CD8-positive, alpha-beta memory T cell (primary cell): ENCODE measurements at regions not wholly inside any gene's neighbourhood (a gene's known extent, or its start where the extent isn't known, plus 50 kb on each side); places are given as distances from the start of the nearest gene placed in this dataset.

Experiments
- CTCF ChIA-PET: fragments of 350-600 bp; sonication (Branson Sonifier 250); formaldehyde crosslinking; loops from one replicate; lab custom pipeline; 2021; ENCODE audit warnings: antibody characterized with exemption; lab: Charles Lee
- POLR2A ChIA-PET: fragments of 350-600 bp; sonication (Branson Sonifier 250); formaldehyde crosslinking; loops from one replicate; lab custom pipeline; 2021; ENCODE audit warnings: antibody characterized with exemption; lab: Charles Lee
- DNase-seq, 5 donors: peaks; one replicate each; pipeline versions ENCODE4 v3.0.0 to v3.0.0-alpha.2; 2020 to 2022; ENCODE audit warnings: mixed read lengths in 1 of 5
- H3K27ac ChIP-seq: one replicate; pipeline ENCODE4 v1.7.0; 2013; ENCODE audit warnings: low read depth, mild to moderate bottlenecking, low read length, moderate library complexity
- H3K27me3 ChIP-seq: 2 replicates; pipeline ENCODE4 v1.7.0; 2013; ENCODE audit warnings: low read length, mild to moderate bottlenecking; ENCODE audit not compliant: insufficient read depth, poor library complexity, severe bottlenecking
- H3K36me3 ChIP-seq: 2 replicates; pipeline ENCODE4 v1.7.0; 2013; ENCODE audit warnings: mild to moderate bottlenecking, low read length, moderate library complexity; ENCODE audit not compliant: insufficient read depth
- H3K4me1 ChIP-seq: 2 replicates; pipeline ENCODE4 v1.7.0; 2013; ENCODE audit warnings: mild to moderate bottlenecking, low read length, moderate library complexity; ENCODE audit not compliant: insufficient read depth
- H3K4me3 ChIP-seq: 2 replicates; pipeline ENCODE4 v1.7.0; 2013; ENCODE audit warnings: mild to moderate bottlenecking, low read length
- H3K9me3 ChIP-seq: 2 replicates; pipeline ENCODE4 v1.7.0; 2013; ENCODE audit warnings: mild to moderate bottlenecking, low read length
- H3K27ac Mint-ChIP-seq, 8 donors: one replicate each; pipeline ENCODE4 v1.8.0; 2020 to 2021; ENCODE audit warnings: mixed read lengths in 8 of 8, mild to moderate bottlenecking in 6 of 8, inconsistent platforms in 3 of 8, moderate library complexity in 3 of 8
- H3K27me3 Mint-ChIP-seq, 2 donors: one replicate each; pipeline ENCODE4 v1.8.0; 2020 to 2021; ENCODE audit warnings: mixed read lengths in 2 of 2, mild to moderate bottlenecking in 1 of 2, moderate library complexity in 1 of 2
- H3K36me3 Mint-ChIP-seq, 3 donors: one replicate each; pipeline ENCODE4 v1.8.0; 2020 to 2021; ENCODE audit warnings: mixed read lengths in 3 of 3, inconsistent platforms in 1 of 3, mild to moderate bottlenecking in 1 of 3
- H3K4me1 Mint-ChIP-seq, 3 donors: one replicate each; pipeline ENCODE4 v1.8.0; 2020 to 2021; ENCODE audit warnings: mixed read lengths in 3 of 3, inconsistent platforms in 1 of 3, mild to moderate bottlenecking in 1 of 3
- H3K4me3 Mint-ChIP-seq, 7 donors: one replicate each; pipeline ENCODE4 v1.8.0; 2020 to 2021; ENCODE audit warnings: mixed read lengths in 7 of 7, mild to moderate bottlenecking in 6 of 7, moderate library complexity in 4 of 7, inconsistent platforms in 2 of 7
- H3K9me3 Mint-ChIP-seq, 5 donors: one replicate each; pipeline ENCODE4 v1.8.0; 2020 to 2022; ENCODE audit warnings: mixed read lengths in 5 of 5, mild to moderate bottlenecking in 3 of 5, moderate library complexity in 2 of 5, inconsistent platforms in 1 of 5

GRCh38 chr2:43055985-43056384 is 170.4 kb downstream of the ZFP36L2 start:
- H3K9me3 ChIP-seq: no peaks in the 10 kb centered on the region
- Mint-ChIP-seq H3K36me3 (no peaks in the 10 kb centered on the region), H3K4me1 (peaks cover 27 to 40% (median 32%) of the 10 kb centered on the region in 3 donors), H3K9me3 (no peaks in the 10 kb centered on the region), H3K27me3 (no peaks in the 10 kb centered on the region), H3K27ac (peak overlapping the region in 1 of 8 donors; percentile 86), H3K4me3 (no peak overlapping the region)
- H3K4me3 ChIP-seq: no peak overlapping the region
- no peak overlapping the region for H3K27ac ChIP-seq
- CTCF ChIA-PET: no interaction called here
- no peaks in the 10 kb centered on the region for H3K27me3 ChIP-seq
- POLR2A ChIA-PET: no interaction called here
- peaks cover 41% of the 10 kb centered on the region for H3K4me1 ChIP-seq
- DNase-seq: no peak
- no peaks in the 10 kb centered on the region for H3K36me3 ChIP-seq

- Mint-ChIP-seq H3K27ac (peak overlapping the region in 3 of 8 donors; percentile 52 to 86 (median 64)), H3K36me3 (no peaks in the 10 kb centered on the region), H3K4me3 (no peak overlapping the region), H3K4me1 (peaks cover 29 to 40% (median 32%) of the 10 kb centered on the region in 3 donors), H3K27me3 (no peaks in the 10 kb centered on the region), H3K9me3 (no peaks in the 10 kb centered on the region)
- ChIA-PET CTCF (interaction anchor here (0.6 kb wide), 1 partner anchor 18 kb away, joined by 3 read pairs; no protein-coding TSS in a partner anchor), POLR2A (no interaction called here)
- Histone ChIP-seq H3K36me3 (no peaks in the 10 kb centered on the region), H3K4me1 (peaks cover 40% of the 10 kb centered on the region), H3K9me3 (no peaks in the 10 kb centered on the region), H3K27me3 (no peaks in the 10 kb centered on the region), H3K27ac (no peak overlapping the region), H3K4me3 (no peak overlapping the region)
- DNase-seq: no peak
Observed at GRCh38 chr2:43055086-43055912, 171.1 kb downstream of the ZFP36L2 start.

- no peak for DNase-seq
- no peaks in the 10 kb centered on the region for H3K27me3 ChIP-seq
- Mint-ChIP-seq H3K9me3 (no peaks in the 10 kb centered on the region), H3K36me3 (no peaks in the 10 kb centered on the region), H3K4me1 (peaks cover 22 to 32% (median 22%) of the 10 kb centered on the region in 3 donors), H3K27ac (no peak overlapping the region), H3K4me3 (no peak overlapping the region), H3K27me3 (peaks cover 0 to 2% of the 10 kb centered on the region in 2 donors)
- no peaks in the 10 kb centered on the region for H3K36me3 ChIP-seq
- peaks cover 31% of the 10 kb centered on the region for H3K4me1 ChIP-seq
- no peak overlapping the region for H3K4me3 ChIP-seq
- no peak overlapping the region for H3K27ac ChIP-seq
- ChIA-PET POLR2A (no interaction called here), CTCF (no interaction called here)
- H3K9me3 ChIP-seq: no peaks in the 10 kb centered on the region
Observed at GRCh38 chr2:43054367-43054766, 172.0 kb downstream of the ZFP36L2 start.

- Mint-ChIP-seq H3K27me3 (peaks cover 0 to 4% of the 10 kb centered on the region in 2 donors), H3K9me3 (no peaks in the 10 kb centered on the region), H3K4me3 (no peak overlapping the region), H3K27ac (no peak overlapping the region), H3K36me3 (no peaks in the 10 kb centered on the region), H3K4me1 (peaks cover 12 to 22% (median 13%) of the 10 kb centered on the region in 3 donors)
- Histone ChIP-seq H3K9me3 (no peaks in the 10 kb centered on the region), H3K4me3 (no peak overlapping the region), H3K36me3 (no peaks in the 10 kb centered on the region), H3K27ac (no peak overlapping the region), H3K27me3 (no peaks in the 10 kb centered on the region), H3K4me1 (peaks cover 18% of the 10 kb centered on the region)
- DNase-seq: no peak
- POLR2A ChIA-PET: interaction anchor here (1.2 kb wide), 1 partner anchor 166 kb away, joined by 3 read pairs; no protein-coding TSS in a partner anchor
- CTCF ChIA-PET: no interaction called here
Observed at GRCh38 chr2:43052944-43053306, 173.5 kb downstream of the ZFP36L2 start.

GRCh38 chr2:43052204-43052943 is 174.0 kb downstream of the ZFP36L2 start:
- H3K4me3 ChIP-seq: no peak overlapping the region
- no peak overlapping the region for H3K4me3 Mint-ChIP-seq
- no peaks in the 10 kb centered on the region for H3K27me3 ChIP-seq
- H3K27me3 Mint-ChIP-seq: peaks cover 0 to 8% of the 10 kb centered on the region in 2 donors
- no peaks in the 10 kb centered on the region for H3K9me3 Mint-ChIP-seq
- peaks cover 17 to 23% (median 17%) of the 10 kb centered on the region in 3 donors for H3K4me1 Mint-ChIP-seq
- H3K9me3 ChIP-seq: no peaks in the 10 kb centered on the region
- no peak for DNase-seq
- peaks cover 18% of the 10 kb centered on the region for H3K4me1 ChIP-seq
- H3K27ac Mint-ChIP-seq: peak overlapping the region in 1 of 8 donors; percentile 29
- H3K36me3 ChIP-seq: no peaks in the 10 kb centered on the region
- ChIA-PET CTCF (interaction anchor here (0.6 kb wide), 1 partner anchor 584 kb away, joined by 3 read pairs; the partner anchor contains the start of gene PLEKHH2), POLR2A (interaction anchor here (1.2 kb wide), 1 partner anchor 166 kb away, joined by 3 read pairs; no protein-coding TSS in a partner anchor)
- no peaks in the 10 kb centered on the region for H3K36me3 Mint-ChIP-seq
- H3K27ac ChIP-seq: no peak overlapping the region

- peaks cover 22 to 32% (median 26%) of the 10 kb centered on the region in 3 donors for H3K4me1 Mint-ChIP-seq
- H3K9me3 Mint-ChIP-seq: no peaks in the 10 kb centered on the region
- CTCF ChIA-PET: no interaction called here
- Histone ChIP-seq H3K4me3 (no peak overlapping the region), H3K4me1 (peaks cover 18% of the 10 kb centered on the region), H3K36me3 (no peaks in the 10 kb centered on the region), H3K9me3 (no peaks in the 10 kb centered on the region), H3K27me3 (no peaks in the 10 kb centered on the region), H3K27ac (no peak overlapping the region)
- peak in 1 of 5 donors; percentile 30 for DNase-seq
- no peak overlapping the region for H3K4me3 Mint-ChIP-seq
- peaks cover 0 to 10% of the 10 kb centered on the region in 2 donors for H3K27me3 Mint-ChIP-seq
- no peaks in the 10 kb centered on the region for H3K36me3 Mint-ChIP-seq
- POLR2A ChIA-PET: interaction anchor here (1.3 kb wide), 1 partner anchor 8 kb away, joined by 3 read pairs; no protein-coding TSS in a partner anchor
- H3K27ac Mint-ChIP-seq: peak overlapping the region in 1 of 8 donors; percentile 40
Observed at GRCh38 chr2:43051338-43051737, 175.1 kb downstream of the ZFP36L2 start.

- Mint-ChIP-seq H3K27ac (peak overlapping the region in 2 of 8 donors; percentile 37 to 40), H3K4me1 (peaks cover 22 to 35% (median 31%) of the 10 kb centered on the region in 3 donors), H3K4me3 (no peak overlapping the region), H3K36me3 (no peaks in the 10 kb centered on the region), H3K9me3 (no peaks in the 10 kb centered on the region), H3K27me3 (peaks cover 0 to 10% of the 10 kb centered on the region in 2 donors)
- Histone ChIP-seq H3K4me3 (no peak overlapping the region), H3K27me3 (no peaks in the 10 kb centered on the region), H3K36me3 (no peaks in the 10 kb centered on the region), H3K9me3 (no peaks in the 10 kb centered on the region), H3K27ac (no peak overlapping the region), H3K4me1 (peaks cover 18% of the 10 kb centered on the region)
- ChIA-PET POLR2A (interaction anchor here (0.7 to 1.3 kb wide), 2 partner anchors 8 to 50 kb away, joined by 3 read pairs; no protein-coding TSS in a partner anchor), CTCF (no interaction called here)
- peak in 1 of 5 donors; percentile 33 for DNase-seq
Observed at GRCh38 chr2:43050866-43051265, 175.5 kb downstream of the ZFP36L2 start.
